ENCODE measurements at regions not wholly inside any gene's neighbourhood (a gene's known extent, or its start where the extent isn't known, plus 50 kb on each side); places are given as distances from the start of the nearest gene placed in this dataset.
"Not testable (repeated sequence)": the region's sequence is repeated elsewhere in the genome, so short reads cannot be mapped to it uniquely, and the experiment has no call there.

DNA sequence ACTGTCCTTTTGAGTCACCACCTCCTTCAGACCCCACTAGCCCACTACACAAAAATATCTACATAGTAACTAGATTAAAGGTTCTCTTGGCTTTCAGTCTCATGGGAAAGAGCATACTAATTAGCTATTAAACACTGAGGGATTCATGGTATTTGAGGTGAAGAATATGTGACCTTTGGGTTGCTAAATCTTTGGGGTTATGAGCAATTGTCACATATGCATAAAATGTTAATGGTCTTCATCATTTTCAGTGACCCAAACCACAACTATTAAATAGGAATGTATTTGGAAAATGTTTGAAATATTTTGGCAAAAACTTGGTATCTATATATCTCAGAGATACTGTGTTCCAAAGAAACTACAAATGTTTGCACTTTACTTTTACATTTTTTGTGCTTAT lies 365.1 kb downstream of the MAGEB5 start:
- no peak for DNase-seq

DNA sequence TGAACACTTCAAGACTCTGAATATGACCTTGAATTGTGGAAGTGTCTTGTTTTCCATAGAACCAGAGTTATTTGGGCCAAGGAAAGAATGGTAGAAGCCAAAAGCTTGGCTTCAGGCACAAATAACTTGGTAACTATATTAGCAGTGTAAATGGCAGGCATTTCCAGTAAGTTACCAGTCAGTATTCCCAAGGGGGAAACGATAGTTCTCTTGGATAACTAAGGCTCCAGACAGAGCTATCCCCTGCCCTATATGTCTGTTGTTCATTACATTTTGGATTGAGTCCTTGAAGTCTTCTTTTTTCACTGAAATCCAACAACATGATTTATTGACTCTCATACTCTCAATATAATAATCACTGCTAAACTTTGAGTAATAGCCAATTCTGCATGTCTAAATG lies 364.1 kb downstream of the MAGEB5 start:
- DNase-seq, result no peak

DNA sequence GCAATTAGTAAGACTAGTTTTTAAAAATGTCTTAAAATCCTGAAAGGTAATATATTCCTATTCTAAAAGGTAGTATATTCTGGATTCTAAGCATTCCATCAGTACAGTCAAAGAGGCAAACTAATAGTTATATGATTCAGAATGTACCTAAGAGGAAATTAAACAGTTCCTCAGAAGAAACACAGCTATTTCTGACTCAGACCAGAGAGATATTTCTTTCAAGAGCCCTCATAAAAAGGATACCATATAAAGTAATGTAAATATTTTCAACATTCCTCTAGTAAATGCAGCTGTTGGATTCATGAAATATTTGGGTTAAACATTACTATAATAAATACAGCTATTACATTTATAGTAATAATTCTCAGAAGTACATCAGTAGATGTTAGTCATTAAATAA lies 358.3 kb downstream of the MAGEB5 start:
- DNase-seq, result no peak

DNA sequence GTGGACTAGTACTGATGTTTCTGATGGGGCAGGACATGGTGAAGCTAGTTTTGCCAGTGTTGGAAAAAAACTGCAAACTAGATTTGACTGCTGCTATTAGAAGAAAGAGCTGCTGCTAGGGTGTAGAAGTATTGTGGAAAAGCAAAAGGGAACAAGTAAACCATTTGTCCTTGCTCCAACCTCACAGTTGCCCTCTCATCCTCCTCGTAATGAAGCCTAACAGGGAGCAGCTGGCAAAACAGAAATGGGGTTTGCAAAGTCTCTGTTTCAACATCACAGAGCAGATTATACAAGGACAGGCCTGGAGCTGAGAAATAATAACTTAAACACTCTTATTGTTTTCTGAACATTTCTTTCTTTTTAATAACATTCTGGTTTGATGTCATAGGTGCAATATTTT lies 346.2 kb downstream of the MAGEB5 start:
- DNase-seq, result no peak

DNA sequence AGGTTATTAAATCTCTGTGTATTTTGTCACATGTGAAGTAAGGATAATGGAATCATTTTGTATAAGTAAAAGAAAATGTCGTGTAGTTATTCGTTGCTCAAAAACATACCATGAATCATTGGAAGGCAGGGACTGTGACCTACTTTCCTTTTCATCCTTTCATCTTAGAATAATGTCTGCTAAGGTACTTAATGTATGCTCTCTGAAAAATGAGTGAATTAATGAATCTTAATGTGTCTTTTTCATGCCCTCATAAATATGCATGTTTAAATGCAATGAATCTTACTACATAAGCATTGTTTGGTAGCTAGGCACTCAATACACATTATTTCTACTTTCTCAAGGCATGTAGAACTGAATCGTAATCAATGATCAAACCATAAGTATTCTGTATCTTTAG lies 343.9 kb downstream of the MAGEB5 start:
- DNase-seq, result no peak

DNA sequence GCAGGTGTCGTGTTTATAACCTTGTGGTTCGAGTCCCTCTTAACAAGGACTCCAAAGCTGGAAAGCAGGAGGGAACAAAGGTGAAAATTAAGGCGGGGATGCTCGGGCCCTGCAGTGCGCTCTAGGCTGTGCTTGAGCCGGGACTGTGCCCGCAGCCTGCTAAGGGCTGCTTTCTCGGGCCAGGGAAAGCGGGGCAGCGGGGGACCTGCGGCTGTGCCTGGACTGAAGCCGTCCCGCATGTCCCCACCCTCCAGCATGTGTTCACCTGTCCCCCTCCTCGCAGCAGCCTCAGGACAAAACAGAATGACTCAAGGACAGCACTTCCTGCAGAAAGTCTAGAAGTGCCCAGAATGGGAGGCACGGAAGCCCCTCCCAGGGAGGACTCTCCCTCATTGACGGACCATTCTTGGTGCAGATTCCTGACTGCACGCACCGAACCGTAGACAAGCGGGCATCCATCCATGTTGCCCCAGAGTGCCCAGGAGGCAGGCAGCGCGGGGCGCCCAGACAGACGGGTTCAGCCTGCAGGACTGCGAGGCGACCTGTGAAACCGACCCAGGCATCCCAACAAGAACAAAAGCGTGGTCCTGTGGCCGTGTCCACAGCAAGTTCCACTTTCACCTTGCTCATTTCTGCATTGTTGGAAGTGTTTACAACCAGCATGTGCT lies 342.9 kb downstream of the MAGEB5 start:
- DNase-seq, result no peak

DNA sequence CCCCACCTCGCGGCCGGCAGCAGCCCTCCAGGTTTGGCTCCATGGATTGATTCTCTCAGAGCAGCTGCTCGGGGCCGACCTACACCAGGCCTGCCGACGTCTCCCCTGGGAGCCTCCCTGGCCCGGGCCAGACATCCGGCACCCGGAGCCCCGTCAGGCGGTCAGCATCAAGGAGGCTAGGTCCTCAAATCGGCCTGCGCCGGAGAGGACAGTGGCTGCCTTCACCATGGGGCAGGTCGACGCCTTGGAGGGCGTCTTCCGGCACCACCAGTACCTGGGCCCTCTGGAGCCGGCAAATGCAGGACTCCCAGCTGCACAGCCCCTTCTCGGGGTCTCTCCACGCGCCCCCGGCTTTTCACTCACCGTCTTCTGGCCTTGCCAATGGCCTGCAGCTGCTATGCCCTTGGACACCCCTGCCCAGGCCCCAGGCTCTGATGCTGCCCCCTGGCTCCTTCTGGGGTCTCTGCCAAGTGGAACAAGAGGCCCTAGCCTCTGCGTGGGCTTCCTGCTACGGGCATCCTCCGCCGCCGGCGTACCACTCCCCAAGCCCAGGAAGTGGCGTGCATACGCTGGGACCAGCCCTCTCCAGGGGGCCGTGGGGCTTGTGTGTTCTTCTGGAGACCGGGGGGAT lies 341.8 kb downstream of the MAGEB5 start:
- DNase-seq, result no peak

DNA sequence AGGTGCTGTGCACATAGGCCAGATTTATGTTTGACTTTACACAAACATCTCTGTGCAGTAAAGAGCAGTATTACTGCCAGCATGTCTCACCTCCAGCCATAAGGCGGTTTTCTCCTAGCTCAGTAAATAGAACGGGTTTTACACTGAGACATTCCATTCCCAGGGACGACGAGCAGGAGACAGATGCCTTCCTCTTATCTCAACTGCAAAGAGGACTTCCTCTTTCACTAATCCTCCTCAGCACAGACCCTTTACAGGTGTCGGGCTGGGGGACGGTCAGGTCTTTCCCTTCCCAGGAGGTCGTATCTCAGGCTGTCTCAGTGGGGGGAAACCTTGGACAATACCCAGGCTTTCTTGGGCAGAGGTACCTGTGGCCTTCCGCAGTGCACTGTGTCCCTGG lies 309.8 kb downstream of the MAGEB5 start:
- DNase-seq, result not testable (repeated sequence)

DNA sequence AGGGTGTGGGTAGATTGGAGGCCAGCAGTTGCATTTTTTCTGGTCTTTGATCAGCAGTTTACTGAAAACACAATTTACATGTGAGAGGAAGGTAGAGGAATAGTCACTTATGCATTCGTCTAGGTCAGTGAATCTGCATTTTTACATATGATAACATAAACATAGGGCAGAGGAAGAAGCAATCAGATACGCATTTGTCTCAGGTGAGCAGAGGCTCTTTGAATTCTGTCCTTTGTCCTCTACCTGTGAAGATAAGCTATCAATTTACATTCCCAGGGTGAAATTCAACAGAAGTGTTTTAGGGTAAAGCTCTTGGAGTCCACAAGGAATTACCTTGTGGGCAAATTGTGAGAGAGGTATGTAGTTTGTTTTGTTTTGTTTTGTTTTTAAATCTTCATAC lies 306.5 kb downstream of the MAGEB5 start:
- no peak for DNase-seq

DNA sequence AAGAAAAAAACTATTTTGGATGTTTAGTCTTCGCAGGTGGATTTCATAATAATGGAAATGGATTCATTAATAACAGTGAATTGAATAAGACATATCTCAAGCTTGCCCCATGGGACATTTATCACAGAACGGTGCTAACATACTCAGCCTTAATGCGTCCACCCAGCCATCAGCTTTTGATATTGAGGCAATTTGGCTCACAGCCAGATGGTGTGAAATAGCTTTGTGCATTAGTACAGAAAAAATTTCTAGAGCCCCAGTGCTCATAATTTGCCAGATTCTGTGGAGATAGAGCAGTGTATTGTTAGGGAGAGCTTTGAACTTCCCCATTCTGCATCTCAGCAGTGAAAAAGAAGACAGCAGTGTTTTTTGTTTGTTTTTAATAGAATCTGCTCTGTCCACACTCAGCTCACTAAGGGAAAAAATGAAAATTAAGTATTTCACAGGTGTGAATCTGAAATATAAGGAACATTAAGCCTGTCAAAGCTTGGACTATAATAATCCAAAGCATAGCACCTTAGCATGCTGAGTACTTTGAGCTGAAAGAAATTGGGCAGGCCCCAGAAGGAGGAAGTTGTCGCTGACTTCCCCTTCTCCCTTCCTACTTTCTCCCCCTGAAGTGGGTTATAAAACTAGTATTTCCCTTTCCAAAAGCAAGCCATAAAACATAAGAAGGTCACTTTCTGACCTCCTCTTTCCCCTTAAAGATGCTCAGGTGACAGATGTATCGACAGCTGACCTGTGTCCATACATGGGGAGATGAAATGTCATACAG lies 295.8 kb downstream of the MAGEB5 start:
- no peak for DNase-seq

DNA sequence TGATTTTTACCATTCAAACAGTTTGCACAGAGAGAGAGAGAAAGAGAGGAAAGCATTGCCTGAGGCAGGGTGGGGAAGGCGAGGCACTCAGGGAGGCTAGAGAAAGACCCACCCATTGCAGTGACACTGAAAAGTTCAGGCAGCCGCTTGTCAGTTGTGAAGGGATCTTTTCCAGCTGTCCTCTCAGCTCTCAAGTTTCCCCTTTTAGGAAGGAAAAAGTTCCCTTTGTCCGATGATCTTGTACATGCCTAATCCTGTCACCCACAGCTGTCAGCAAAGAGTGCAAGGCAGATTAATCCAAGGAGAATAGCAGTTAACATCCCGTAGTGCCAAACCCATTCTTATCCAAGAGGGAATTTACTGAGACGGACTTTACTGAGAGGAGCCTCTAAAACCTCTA lies 255.0 kb downstream of the MAGEB5 start:
- DNase-seq, result no peak

DNA sequence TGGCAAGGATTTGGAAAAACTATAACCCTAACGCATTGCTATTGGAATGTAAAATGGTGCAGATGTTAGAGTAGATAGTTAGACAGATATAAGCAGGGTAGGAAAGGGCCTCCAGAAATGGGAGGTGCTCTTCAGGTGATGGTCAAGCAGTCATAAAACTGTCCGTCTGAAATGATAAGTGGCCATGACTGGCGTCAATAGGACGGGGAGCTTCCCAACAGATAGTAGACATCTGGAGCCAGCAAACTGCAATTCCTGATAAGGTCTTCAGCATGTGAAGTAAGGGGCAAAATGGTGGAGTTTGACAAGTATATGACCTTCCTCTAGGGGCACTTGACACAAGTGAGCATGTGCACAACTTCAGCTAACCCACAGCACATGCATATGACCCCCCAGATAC lies 250.4 kb downstream of the MAGEB5 start:
- DNase-seq, result no peak

DNA sequence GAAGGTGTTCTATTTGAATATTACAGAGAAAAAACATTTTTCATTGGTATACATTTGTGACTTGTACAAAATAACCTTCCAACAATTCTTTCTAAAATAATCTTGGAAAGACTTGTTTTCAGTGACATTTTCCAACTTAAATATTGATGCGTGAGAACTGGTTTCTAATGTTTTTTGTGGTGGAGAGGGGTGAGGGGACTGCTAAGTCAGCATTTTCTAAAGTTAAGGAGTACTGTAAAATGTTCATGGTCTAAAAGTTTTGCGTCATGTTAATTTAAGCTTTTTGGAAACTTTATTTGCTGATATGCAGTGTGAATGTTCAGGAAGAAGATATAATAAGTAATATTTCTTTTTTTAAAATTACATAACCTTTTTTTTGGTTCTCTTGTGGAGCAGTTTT lies 229.3 kb downstream of the MAGEB5 start:
- DNase-seq, result no peak

DNA sequence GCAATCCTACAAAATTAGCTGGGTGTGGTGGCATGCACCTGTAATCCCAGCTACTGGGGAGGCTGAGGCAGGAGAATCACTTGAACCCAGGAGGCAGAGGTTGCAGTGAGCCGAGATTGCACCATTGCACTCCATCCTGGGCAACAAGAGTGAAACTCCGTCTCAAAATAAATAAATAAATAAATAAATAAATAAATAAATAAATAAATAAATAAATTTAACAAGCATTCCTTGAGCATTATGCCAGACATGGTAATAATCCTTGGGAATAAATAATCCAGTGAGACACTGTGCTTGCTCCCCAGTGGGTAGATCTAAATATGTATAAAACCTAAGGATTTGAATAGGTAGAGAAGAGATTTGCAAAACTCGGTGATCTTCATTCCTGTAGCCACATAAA lies 228.4 kb downstream of the MAGEB5 start:
- DNase-seq, result not testable (repeated sequence)

DNA sequence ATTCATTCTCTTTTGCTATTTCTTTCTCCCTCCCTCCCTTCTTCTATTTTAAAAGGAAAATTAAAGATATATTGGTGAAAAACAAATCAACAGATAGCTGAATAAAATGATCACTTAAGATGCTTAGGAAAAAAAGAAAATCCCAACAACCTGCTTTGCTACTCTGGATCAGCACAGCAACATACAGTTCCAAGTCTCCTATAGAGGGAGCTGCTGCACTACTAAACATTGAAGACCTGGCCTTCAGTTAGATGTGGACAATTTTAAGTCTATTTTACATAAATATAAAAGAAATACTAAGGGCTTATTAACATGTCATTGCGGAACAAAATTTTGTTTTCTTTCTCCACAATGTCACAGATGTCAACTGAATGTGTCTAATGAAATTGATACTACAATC lies 226.4 kb downstream of the MAGEB5 start:
- DNase-seq, result no peak

DNA sequence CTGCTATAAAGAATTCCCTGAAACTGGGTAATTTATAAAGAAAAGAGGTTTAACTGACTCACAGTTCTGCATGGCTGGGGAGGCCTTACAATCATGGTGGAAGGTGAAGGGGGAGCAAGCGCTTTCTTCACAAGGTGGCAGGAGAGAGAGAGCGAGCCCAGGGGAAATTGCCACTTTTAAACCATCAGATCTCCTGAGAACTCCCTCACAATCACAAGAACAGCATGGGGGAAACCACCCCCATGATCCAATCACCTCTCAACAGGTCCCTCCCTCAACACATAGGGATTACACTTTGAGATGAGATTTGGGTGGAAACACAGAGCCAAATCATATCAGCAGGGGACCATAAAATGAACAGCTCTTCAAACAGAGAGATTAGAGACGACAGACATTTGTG lies 198.6 kb downstream of the MAGEB5 start:
- no peak for DNase-seq

DNA sequence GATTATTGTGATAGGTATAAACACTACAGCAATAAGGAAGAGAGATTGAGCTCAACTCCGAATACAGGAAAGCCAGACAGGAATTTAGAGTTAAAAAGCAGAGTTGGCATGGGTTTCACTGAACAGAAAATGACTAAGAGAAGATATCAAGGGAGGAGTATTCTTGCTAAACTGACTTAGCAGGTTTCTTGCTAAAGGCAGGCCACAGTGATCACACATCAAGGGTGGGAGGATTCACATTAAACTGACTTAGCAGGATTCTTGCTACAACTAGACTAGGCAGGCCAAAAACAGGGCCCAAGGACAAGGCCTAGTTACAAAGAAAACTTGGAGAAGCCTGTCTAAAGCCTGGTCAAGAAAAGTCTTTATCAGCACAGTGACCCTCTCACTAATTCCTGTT lies 195.1 kb downstream of the MAGEB5 start:
- DNase-seq, result no peak

DNA sequence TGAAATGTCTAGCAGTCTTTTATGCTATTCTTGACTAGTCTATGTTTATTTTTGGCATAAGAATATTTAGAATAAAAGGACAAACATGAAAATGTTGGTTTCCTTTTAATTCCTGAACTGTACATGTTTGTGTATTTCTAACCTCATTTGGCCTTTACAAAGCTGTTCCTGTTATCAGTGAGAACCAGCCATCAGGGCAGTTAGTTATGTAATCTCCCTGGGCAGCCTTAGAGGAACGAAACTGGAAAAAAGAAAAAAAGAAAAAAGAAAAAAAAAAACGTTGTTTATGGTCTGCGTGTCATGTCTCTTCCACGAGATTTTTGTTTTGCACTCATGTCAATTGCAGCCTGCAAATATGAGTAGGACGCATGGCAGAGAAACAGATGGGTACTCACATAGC lies 193.7 kb downstream of the MAGEB5 start:
- DNase-seq, result no peak

DNA sequence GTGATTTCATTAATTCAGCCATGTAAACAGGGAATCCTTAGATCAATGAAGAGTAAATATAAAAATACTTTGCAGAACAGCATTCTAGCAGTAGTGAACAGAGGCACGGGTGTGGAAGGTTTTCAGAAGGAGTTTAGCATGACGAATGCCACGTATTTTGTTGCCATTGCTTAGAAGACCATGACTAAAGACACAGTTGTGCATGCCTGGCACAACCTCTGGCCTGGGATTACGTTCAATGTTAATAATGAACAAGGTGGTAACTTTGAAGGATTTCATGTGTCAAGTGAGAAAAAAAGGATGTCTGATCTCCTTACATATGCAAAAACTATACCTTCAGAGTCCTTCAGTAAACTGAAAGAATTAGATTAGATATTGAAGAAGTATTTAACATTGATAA lies 171.9 kb downstream of the MAGEB5 start:
- DNase-seq, result no peak

DNA sequence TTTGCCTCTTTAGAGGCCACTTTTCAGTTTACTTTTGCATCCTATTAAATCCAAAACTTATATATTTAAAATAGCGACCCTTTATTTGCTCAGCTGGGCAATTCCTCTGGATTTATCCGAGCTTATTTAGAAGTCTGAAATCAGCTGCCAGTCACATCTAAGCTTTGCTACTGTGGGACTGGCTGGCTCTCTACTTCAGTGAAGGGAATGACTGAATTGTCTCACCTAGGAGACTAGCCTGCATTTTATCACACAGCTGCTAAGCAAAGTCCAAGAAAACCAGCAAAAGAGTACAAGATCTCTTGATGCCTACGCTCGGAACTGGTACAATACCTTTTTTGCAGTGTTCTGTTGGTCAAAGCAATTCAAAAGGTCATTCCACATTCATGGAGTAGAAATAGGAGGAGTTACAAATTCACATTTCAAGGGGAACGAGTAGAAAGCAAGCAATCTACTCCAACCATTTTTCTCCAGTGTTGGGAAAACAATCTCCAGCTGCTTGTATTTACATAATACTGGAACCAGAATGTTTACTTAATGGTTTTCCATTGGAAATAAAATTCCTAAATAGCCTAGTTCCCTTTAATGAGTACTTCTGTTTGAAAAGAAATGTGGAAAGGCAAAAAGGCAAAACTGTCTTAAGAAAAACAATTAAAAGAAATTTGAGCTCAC lies 160.2 kb downstream of the MAGEB5 start:
- no peak for DNase-seq

DNA sequence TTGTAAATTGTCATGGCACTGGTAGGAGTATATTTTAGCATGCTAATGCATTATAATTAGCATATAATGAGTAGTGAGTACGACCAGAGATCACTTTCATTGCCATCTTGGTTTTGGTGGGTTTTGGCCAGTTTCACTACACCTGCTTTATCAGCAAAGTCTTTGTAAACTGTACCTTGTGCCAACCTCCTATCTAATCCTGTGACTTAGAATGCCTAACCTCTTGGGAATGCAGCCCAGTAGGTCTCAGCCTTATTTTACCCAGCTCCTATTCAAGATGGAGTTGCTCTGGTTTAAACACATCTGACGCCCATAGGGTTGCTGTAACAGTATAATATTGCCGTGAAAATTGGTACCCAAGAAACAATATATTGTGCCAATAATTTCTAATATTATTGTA lies 159.4 kb downstream of the MAGEB5 start:
- no peak for DNase-seq

DNA sequence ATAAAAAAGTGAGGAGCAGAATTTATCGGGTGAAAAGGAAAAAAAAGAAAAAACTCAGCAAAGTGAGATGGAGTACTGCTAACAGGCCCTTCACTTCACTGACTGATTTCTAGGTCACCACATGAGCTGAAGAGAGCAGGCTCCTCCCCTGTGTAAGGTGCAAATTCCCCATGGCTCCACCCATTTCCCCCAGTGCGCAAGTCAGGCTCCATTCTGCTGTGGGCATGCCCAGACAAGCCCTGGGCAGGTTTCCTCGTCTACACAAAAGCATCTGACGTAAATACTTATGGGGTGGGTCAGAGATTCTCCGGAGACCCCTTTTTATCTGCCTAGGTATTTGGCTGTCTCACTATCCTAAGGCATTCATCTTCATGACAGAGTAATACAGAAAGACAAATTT lies 157.9 kb downstream of the MAGEB5 start:
- DNase-seq, result no peak

DNA sequence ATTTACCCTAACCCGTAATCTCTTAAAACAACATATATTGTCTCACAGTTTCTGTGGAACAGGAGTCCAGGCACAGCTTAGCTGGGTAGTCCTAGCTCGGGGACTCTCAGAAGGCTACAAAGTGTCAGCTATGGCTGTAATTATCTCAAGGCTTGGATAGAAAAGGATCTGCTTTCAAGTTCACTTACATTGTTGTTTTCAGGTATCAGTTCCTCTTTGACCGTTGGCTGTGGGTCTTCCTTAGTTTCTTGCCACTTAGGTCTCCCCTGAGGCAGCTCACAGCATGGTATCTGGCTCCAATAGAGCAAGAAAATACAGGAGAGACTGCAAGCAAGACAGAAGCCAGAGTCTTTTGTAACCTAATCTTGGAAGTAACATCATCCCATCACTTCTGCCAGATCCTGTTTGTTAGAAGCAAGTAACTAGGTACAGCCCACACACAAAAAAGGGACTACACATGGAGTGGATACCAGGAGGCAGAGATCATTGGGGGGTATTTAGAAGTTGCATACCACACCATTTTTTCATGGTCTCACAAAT lies 137.0 kb downstream of the MAGEB5 start:
- DNase-seq, result no peak

DNA sequence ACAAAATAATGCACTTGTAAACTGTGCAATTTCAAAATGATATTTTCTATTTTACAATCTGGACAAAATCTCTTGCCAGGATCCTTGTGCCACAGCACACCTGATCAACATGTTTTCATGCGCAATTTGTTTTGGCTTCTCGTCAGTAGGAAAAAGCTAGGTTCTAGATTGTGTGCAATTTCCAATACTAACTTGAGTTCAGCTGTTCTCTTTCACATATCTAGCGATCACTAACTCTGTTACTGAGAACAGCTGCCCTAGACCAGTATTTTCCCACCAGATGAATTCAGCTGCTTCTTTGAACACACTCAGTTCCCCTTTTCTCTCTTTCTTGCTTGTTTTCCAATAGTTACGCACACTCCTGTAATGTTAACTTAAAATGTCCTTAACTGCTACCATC lies 131.2 kb downstream of the MAGEB5 start:
- no peak for DNase-seq
